HCT116 (cell line): ENCODE measurements at regions not wholly inside any gene's neighbourhood (a gene's known extent, or its start where the extent isn't known, plus 50 kb on each side); places are given as distances from the start of the nearest gene placed in this dataset.

ENCODE experiments used
- ATAC-seq: fragments of 200-7000 bp; cut with Tn5 transposase; 2 replicates; pipeline ENCODE4 v1.9.1; 2020; ENCODE audit warnings: mild to moderate bottlenecking, moderate library complexity
- BruUV-seq: library from RNA; stranded (reverse); fragments of 400-500 nt; replicated peaks from 2 replicates; lab custom pipeline; 2021; lab: Mats Ljungman, UMichigan
- CTCF ChIA-PET: fragments of 300-600 bp; sonication (Branson Sonifier 250); formaldehyde crosslinking; loops from one replicate; lab custom pipeline; 2021; ENCODE audit warnings: antibody characterized with exemption; lab: Charles Lee
- POLR2A ChIA-PET: fragments of 300-600, 350-600 bp; sonication (Branson Sonifier 250); formaldehyde crosslinking; loops from one replicate; lab custom pipeline; 2021; ENCODE audit warnings: antibody characterized with exemption; lab: Charles Lee
- RAD21 ChIA-PET, 2 experiments: fragments of 300-600 bp; sonication (Branson Sonifier 250); formaldehyde crosslinking; loops; one replicate each; lab custom pipeline; 2023; ENCODE audit warnings: low total read pairs in 2 of 2; ENCODE audit not compliant: uncharacterized antibody in 2 of 2, unreplicated experiment in 2 of 2, low non-redundant PET in 1 of 2; lab: Charles Lee
- DNase-seq: peaks from one replicate; pipeline ENCODE4 v3.0.0-alpha.2; 2010; ENCODE audit warnings: low read depth, low spot score
- H2AFZ ChIP-seq: fragments of 200-600 bp; shearing (Covaris generic), sonication (generic); 2 replicates; pipeline ENCODE4 v1.6.1; 2017; ENCODE audit warnings: low read depth, mixed run types, mixed read lengths, antibody characterized with exemption, low read length; ENCODE audit not compliant: poor library complexity, severe bottlenecking
- H3K27ac ChIP-seq: 2 replicates; pipeline ENCODE4 v1.5.1; 2012; ENCODE audit warnings: low read depth, low read length
- H3K27me3 ChIP-seq: fragments of 200-600 bp; sonication (generic); 2 replicates; pipeline ENCODE4 v1.6.1; 2016; ENCODE audit warnings: mixed run types, low read length, mixed read lengths; ENCODE audit not compliant: insufficient read depth
- H3K36me3 ChIP-seq, 2 experiments: fragments of 200-500 bp in 1 of 2; fragments of 200-600 bp in 1 of 2; sonication (Bioruptor generic) in 1 of 2; sonication (generic) in 1 of 2; 2 replicates each; pipeline versions ENCODE4 v1.5.1 to v1.6.1; 2014 to 2016; ENCODE audit warnings: low read length in 2 of 2, inconsistent platforms in 1 of 2, mixed read lengths in 1 of 2, mixed run types in 1 of 2; ENCODE audit not compliant: insufficient read depth in 2 of 2, control insufficient read depth in 1 of 2
- H3K4me1 ChIP-seq, 2 experiments: fragments of 200-600 bp in 1 of 2; sonication (generic) in 1 of 2; 2 replicates each; pipeline versions ENCODE4 v1.5.1 to v1.6.1; 2012 to 2017; ENCODE audit warnings: low read length in 2 of 2, inconsistent platforms in 1 of 2, mild to moderate bottlenecking in 1 of 2, mixed read lengths in 1 of 2, mixed run types in 1 of 2, moderate library complexity in 1 of 2; ENCODE audit not compliant: insufficient read depth in 2 of 2, control insufficient read depth in 1 of 2
- H3K4me2 ChIP-seq: fragments of 200-600 bp; sonication (generic); 2 replicates; pipeline ENCODE4 v1.6.1; 2017; ENCODE audit warnings: mixed run types, low read length, mixed read lengths
- H3K4me3 ChIP-seq, 2 experiments: fragments of 200-600 bp in 1 of 2; sonication (generic) in 1 of 2; replicated peaks in 1 of 2; 2 replicates each; pipeline ENCODE4 v1.5.1; 2011 to 2016; ENCODE audit warnings: low read length in 2 of 2, control low read depth in 1 of 2, low read depth in 1 of 2, mild to moderate bottlenecking in 1 of 2, mixed read lengths in 1 of 2, mixed run types in 1 of 2
- H3K79me2 ChIP-seq: fragments of 200-600 bp; sonication (generic); 2 replicates; pipeline ENCODE4 v1.6.1; 2017; ENCODE audit warnings: mild to moderate bottlenecking, mixed run types, low read length, moderate library complexity, mixed read lengths; ENCODE audit not compliant: insufficient read depth
- H3K9ac ChIP-seq: fragments of 200-600 bp; sonication (generic); 2 replicates; pipeline ENCODE4 v1.6.1; 2016; ENCODE audit warnings: low read length, mixed read lengths
- H3K9me2 ChIP-seq: fragments of 200-600 bp; sonication (generic), shearing (Covaris generic); 2 replicates; pipeline ENCODE4 v1.6.1; 2017; ENCODE audit warnings: mixed run types, mild to moderate bottlenecking, moderate library complexity; ENCODE audit not compliant: insufficient read depth
- H3K9me3 ChIP-seq, 2 experiments: fragments of 200-500 bp in 1 of 2; fragments of 200-600 bp in 1 of 2; sonication (Bioruptor generic) in 1 of 2; sonication (generic) in 1 of 2; 2 replicates each; pipeline ENCODE4 v1.6.1; 2014 to 2017; ENCODE audit warnings: low read length in 2 of 2, mixed read lengths in 2 of 2, inconsistent platforms in 1 of 2, low read depth in 1 of 2, mild to moderate bottlenecking in 1 of 2, mixed run types in 1 of 2, moderate library complexity in 1 of 2; ENCODE audit not compliant: control insufficient read depth in 1 of 2, insufficient read depth in 1 of 2
- H4K20me1 ChIP-seq: fragments of 200-600 bp; sonication (generic), shearing (Covaris generic); 2 replicates; pipeline ENCODE4 v1.6.1; 2017; ENCODE audit warnings: mixed run types, mild to moderate bottlenecking, moderate library complexity; ENCODE audit not compliant: insufficient read depth
- EZH2 ChIP-seq: fragments of 200-600 bp; sonication (generic); IDR thresholded peaks from 2 replicates; pipeline ENCODE4 v1.6.1; 2017; ENCODE audit warnings: antibody characterized with exemption, mixed run types
- EZH2phosphoT487 ChIP-seq: fragments of 200-600 bp; IDR thresholded peaks from 2 replicates; pipeline ENCODE4 v1.6.1; 2018; ENCODE audit warnings: antibody characterized with exemption, borderline replicate concordance
- JUND ChIP-seq: IDR thresholded peaks from 2 replicates; pipeline ENCODE4 v1.6.1; 2012
- POLR2AphosphoS5 ChIP-seq: IDR thresholded peaks from 2 replicates; pipeline ENCODE4 v1.6.1; 2011; ENCODE audit warnings: mild to moderate bottlenecking, low read depth, low read length, moderate library complexity
- RAD21 ChIP-seq: IDR thresholded peaks from 2 replicates; pipeline ENCODE4 v1.6.1; 2012; ENCODE audit warnings: low read depth, mild to moderate bottlenecking
- YY1 ChIP-seq: IDR thresholded peaks from 2 replicates; pipeline ENCODE4 v1.6.1; 2011; ENCODE audit warnings: low read length, low read depth, moderate library complexity, mild to moderate bottlenecking; ENCODE audit not compliant: insufficient replicate concordance; ENCODE audit errors: extremely low read depth
- ZFX ChIP-seq: fragments of 450-650 bp; IDR thresholded peaks from 2 replicates; pipeline ENCODE4 v1.6.1; 2017
- ZNF274 ChIP-seq: fragments of 200-500 bp; sonication (Bioruptor generic); IDR thresholded peaks from 2 replicates; pipeline ENCODE4 v1.6.1; 2014; ENCODE audit warnings: mild to moderate bottlenecking, low read depth, low read length, inconsistent platforms
- intact Hi-C: fragments of 100-400 bp; cut with micrococcal nuclease; formaldehyde crosslinking; loops from 2 replicates; pipeline ENCODE4 v1.10.0; 2022
- TF ChIP-seq, protein P1 (sequence below): IDR thresholded peaks from 2 replicates; pipeline ENCODE4 v1.6.1; 2012

DNA sequence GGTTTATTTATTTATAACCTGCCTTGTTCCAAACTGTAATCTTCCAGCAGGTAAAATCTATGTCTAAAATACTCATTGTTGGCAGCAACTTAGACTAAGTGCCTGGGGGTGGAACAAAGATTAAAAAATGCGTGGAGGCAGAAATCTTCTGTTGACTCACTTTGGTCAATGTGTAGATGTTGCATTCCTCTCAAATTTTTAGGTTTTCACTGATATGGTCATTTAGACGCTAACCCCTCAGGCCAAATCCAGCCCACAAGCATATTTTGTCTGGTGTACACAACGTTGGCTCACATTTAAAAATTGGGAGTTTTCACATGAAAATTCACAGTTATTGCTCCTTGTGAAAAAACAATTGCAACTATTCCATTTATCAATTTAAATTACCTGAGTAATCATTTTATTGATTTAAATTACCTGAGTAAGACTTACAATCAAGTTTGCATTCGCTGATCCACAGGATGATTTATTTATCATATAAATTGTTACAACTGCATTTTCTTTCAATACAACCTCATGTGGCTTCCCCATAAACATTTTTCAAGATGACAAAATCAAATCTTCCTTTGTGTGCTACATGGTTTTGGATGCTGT is 564.2 kb downstream of the TSN start:
- no peaks in the 10 kb centered on the region for H3K9me3 ChIP-seq
- TF ChIP-seq JUND: no peak
- TF ChIP-seq EZH2: no peak
- no peak for TF ChIP-seq ZFX
- no peak for TF ChIP-seq YY1
- no peak for TF ChIP-seq EZH2phosphoT487
- no peak for TF ChIP-seq RAD21
- TF ChIP-seq, protein P1, sequence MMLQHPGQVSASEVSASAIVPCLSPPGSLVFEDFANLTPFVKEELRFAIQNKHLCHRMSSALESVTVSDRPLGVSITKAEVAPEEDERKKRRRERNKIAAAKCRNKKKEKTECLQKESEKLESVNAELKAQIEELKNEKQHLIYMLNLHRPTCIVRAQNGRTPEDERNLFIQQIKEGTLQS: no peak
- TF ChIP-seq POLR2AphosphoS5: no peak
- no peak for TF ChIP-seq ZNF274
- TF ChIP-seq, all 23 proteins: peak for 0
- no peaks in the 10 kb centered on the region for H3K9me2 ChIP-seq
- no peak overlapping the region for H3K27ac ChIP-seq
- no peak for DNase-seq
- BruUV-seq: no TSS peak
- H4K20me1 ChIP-seq: no peaks in the 10 kb centered on the region
- H3K4me3 ChIP-seq: no peak overlapping the region
- no peaks in the 10 kb centered on the region for H3K36me3 ChIP-seq
- ChIA-PET RAD21 (no interaction called here), POLR2A (no interaction called here), CTCF (no interaction called here)
- intact Hi-C loops: no loop called here
- no peak overlapping the region for H2AFZ ChIP-seq
- H3K4me1 ChIP-seq: no peaks in the 10 kb centered on the region
- no peaks in the 10 kb centered on the region for H3K27me3 ChIP-seq
- ATAC-seq: no peak
- no peaks in the 10 kb centered on the region for H3K79me2 ChIP-seq
- H3K9ac ChIP-seq: no peak overlapping the region
- H3K4me2 ChIP-seq: no peak overlapping the region

DNA sequence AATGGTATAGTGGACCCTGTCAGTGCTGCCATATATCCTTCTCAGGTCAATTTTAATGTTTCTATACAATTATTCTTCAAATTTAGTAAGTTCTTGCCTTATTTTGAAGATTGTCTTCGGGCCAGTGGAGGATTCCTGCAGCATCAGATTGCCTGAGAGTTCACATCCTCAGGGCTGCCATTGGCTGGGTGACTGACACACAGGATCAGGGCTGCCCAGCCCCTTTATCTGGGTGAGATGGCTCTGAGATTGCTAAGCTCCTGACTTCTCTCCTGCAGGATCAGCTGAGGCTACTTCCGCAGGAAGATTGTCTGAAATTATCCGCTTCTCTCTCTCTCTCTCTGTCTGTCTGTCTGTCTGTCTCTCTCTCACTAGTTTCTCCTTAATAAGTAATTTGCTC is 567.4 kb downstream of the TSN start:
- H3K27ac ChIP-seq: no peak overlapping the region
- H3K9me2 ChIP-seq: no peaks in the 10 kb centered on the region
- RAD21 ChIA-PET: no interaction called here
- H3K4me1 ChIP-seq: no peaks in the 10 kb centered on the region
- 0 out of 4 replicates have a peak, but pooled peaks cover 0 to 3% of the 10 kb centered on the region in 2 experiments for H3K9me3 ChIP-seq
- intact Hi-C loops: no loop called here
- H3K4me3 ChIP-seq: no peak overlapping the region
- no peak for DNase-seq
- H3K79me2 ChIP-seq: no peaks in the 10 kb centered on the region
- no TSS peak for BruUV-seq
- H4K20me1 ChIP-seq: no peaks in the 10 kb centered on the region
- no peaks in the 10 kb centered on the region for H3K27me3 ChIP-seq
- no peak overlapping the region for H3K4me2 ChIP-seq
- POLR2A ChIA-PET: no interaction called here
- H3K9ac ChIP-seq: no peak overlapping the region
- CTCF ChIA-PET: no interaction called here
- H3K36me3 ChIP-seq: no peaks in the 10 kb centered on the region
- ATAC-seq: no peak
- TF ChIP-seq EZH2: no peak
- TF ChIP-seq, all 23 proteins: peak for 0
- no peak overlapping the region for H2AFZ ChIP-seq
